GM23338 (cell line): ENCODE measurements at regions not wholly inside any gene's neighbourhood (a gene's known extent, or its start where the extent isn't known, plus 50 kb on each side); places are given as distances from the start of the nearest gene placed in this dataset.

Source experiments
- ATAC-seq: fragments of 200-7000 bp; cut with Tn5 transposase; 3 replicates; pipeline ENCODE4 v1.9.1; 2020
- DNase-seq: peaks from one replicate; pipeline ENCODE4 v3.0.0-alpha.2; 2015; ENCODE audit warnings: low spot score
- H2AFZ ChIP-seq: fragments of 200-600 bp; sonication (generic); 2 replicates; pipeline ENCODE4 v1.8.0; 2016; ENCODE audit warnings: antibody characterized with exemption, mild to moderate bottlenecking, moderate library complexity
- H3F3A ChIP-seq: fragments of 200-600 bp; sonication (generic); replicated peaks from 2 replicates; pipeline ENCODE4 v1.8.0; 2017; ENCODE audit warnings: antibody characterized with exemption, mixed run types, low read depth
- H3K27ac ChIP-seq: fragments of 200-600 bp; sonication (generic); 2 replicates; pipeline ENCODE4 v1.6.1; 2016; ENCODE audit warnings: low read depth
- H3K27me3 ChIP-seq: fragments of 200-600 bp; sonication (generic); 2 replicates; pipeline ENCODE4 v1.8.0; 2016; ENCODE audit warnings: mild to moderate bottlenecking, mixed run types, moderate library complexity; ENCODE audit not compliant: insufficient read depth
- H3K36me3 ChIP-seq: fragments of 200-600 bp; sonication (generic); 2 replicates; pipeline ENCODE4 v1.8.0; 2016; ENCODE audit warnings: mild to moderate bottlenecking; ENCODE audit not compliant: insufficient read depth
- H3K4me1 ChIP-seq: fragments of 200-600 bp; sonication (generic); 2 replicates; pipeline ENCODE4 v1.8.0; 2016; ENCODE audit warnings: mild to moderate bottlenecking, moderate library complexity; ENCODE audit not compliant: insufficient read depth
- H3K4me2 ChIP-seq: fragments of 200-600 bp; sonication (generic); 2 replicates; pipeline ENCODE4 v1.7.1; 2017; ENCODE audit warnings: mixed run types
- H3K4me3 ChIP-seq: fragments of 200-600 bp; sonication (generic); 2 replicates; pipeline ENCODE4 v1.6.1; 2016; ENCODE audit warnings: mixed run types
- H3K79me2 ChIP-seq: fragments of 200-600 bp; sonication (generic); replicated peaks from 2 replicates; pipeline ENCODE4 v1.8.0; 2017; ENCODE audit warnings: mild to moderate bottlenecking; ENCODE audit not compliant: insufficient read depth
- H3K9me2 ChIP-seq: fragments of 200-600 bp; sonication (generic); 2 replicates; pipeline ENCODE4 v1.8.0; 2017; ENCODE audit not compliant: insufficient read depth
- H4K20me1 ChIP-seq: fragments of 200-600 bp; sonication (generic); replicated peaks from 2 replicates; pipeline ENCODE4 v1.8.0; 2017; ENCODE audit warnings: mild to moderate bottlenecking; ENCODE audit not compliant: insufficient read depth
- H3K27ac Mint-ChIP-seq: 2 replicates; pipeline ENCODE4 v1.8.0; 2020; ENCODE audit warnings: inconsistent platforms, mild to moderate bottlenecking, moderate library complexity, mixed read lengths
- H3K27me3 Mint-ChIP-seq: 3 replicates; pipeline ENCODE4 v1.8.0; 2022; ENCODE audit warnings: low read depth, mild to moderate bottlenecking, moderate library complexity, mixed read lengths, inconsistent platforms; ENCODE audit not compliant: insufficient read depth, poor library complexity
- H3K36me3 Mint-ChIP-seq: 3 replicates; pipeline ENCODE4 v1.8.0; 2021; ENCODE audit warnings: low read depth, mild to moderate bottlenecking, inconsistent platforms, moderate library complexity, mixed read lengths
- H3K4me1 Mint-ChIP-seq: 3 replicates; pipeline ENCODE4 v1.8.0; 2020; ENCODE audit warnings: mild to moderate bottlenecking, inconsistent platforms, mixed read lengths
- H3K4me3 Mint-ChIP-seq: 3 replicates; pipeline ENCODE4 v1.8.0; 2021; ENCODE audit warnings: moderate library complexity, mild to moderate bottlenecking, inconsistent platforms, mixed read lengths
- H3K9me3 Mint-ChIP-seq: 3 replicates; pipeline ENCODE4 v1.8.0; 2020; ENCODE audit warnings: moderate library complexity, mild to moderate bottlenecking, inconsistent platforms, mixed read lengths
- CREB1 ChIP-seq: fragments of 250-450 bp; sonication (Bioruptor Pico); IDR thresholded peaks from 2 replicates; pipeline ENCODE4 v1.5.0; 2020; ENCODE audit warnings: low read depth, mild to moderate bottlenecking, moderate library complexity
- EZH2 ChIP-seq: fragments of 200-600 bp; sonication (generic); IDR thresholded peaks from one replicate; pipeline ENCODE4 v1.8.0; 2017; ENCODE audit warnings: antibody characterized with exemption, mild to moderate bottlenecking, low read depth; ENCODE audit not compliant: unreplicated experiment
- EZH2phosphoT487 ChIP-seq: fragments of 200-600 bp; sonication (generic); IDR thresholded peaks from one replicate; pipeline ENCODE4 v1.8.1; 2018; ENCODE audit warnings: antibody characterized with exemption; ENCODE audit not compliant: unreplicated experiment
- NANOG ChIP-seq: IDR thresholded peaks from 2 replicates; pipeline ENCODE4 v1.6.1; 2016; ENCODE audit warnings: antibody characterized with exemption, borderline replicate concordance
- POLR2AphosphoS5 ChIP-seq: IDR thresholded peaks from 2 replicates; pipeline ENCODE4 v1.6.1; 2016; ENCODE audit warnings: antibody characterized with exemption, low read depth
- STAT1 ChIP-seq: IDR thresholded peaks from one replicate; pipeline ENCODE4 v1.6.1; 2016; ENCODE audit warnings: antibody characterized with exemption; ENCODE audit not compliant: unreplicated experiment
- ZNF114 ChIP-seq: fragments of 250-450 bp; sonication (Bioruptor Pico); IDR thresholded peaks from 2 replicates; pipeline ENCODE4 v1.5.0; 2020; ENCODE audit warnings: mild to moderate bottlenecking, moderate library complexity
- ZNF331 ChIP-seq: fragments of 250-450 bp; sonication (Bioruptor Pico); IDR thresholded peaks from 2 replicates; pipeline ENCODE4 v1.5.0; 2020; ENCODE audit warnings: low read depth, mild to moderate bottlenecking, moderate library complexity
- TF ChIP-seq, protein P1 (sequence below): IDR thresholded peaks from 2 replicates; pipeline ENCODE4 v1.6.1; 2016; ENCODE audit warnings: antibody characterized with exemption
- TF ChIP-seq, protein P2 (sequence below): fragments of 250-450 bp; sonication (Bioruptor Pico); IDR thresholded peaks from 2 replicates; pipeline ENCODE4 v1.5.0; 2020; ENCODE audit warnings: mild to moderate bottlenecking, moderate library complexity
- TF ChIP-seq, protein P3 (sequence below), 2 experiments: fragments of 200-600 bp in 1 of 2; sonication (generic) in 1 of 2; conservative IDR thresholded peaks; 2 replicates each; pipeline versions ENCODE4 v1.5.1 to v1.6.1; 2016 to 2017; ENCODE audit warnings: antibody characterized with exemption in 2 of 2, low read depth in 2 of 2, mild to moderate bottlenecking in 2 of 2, moderate library complexity in 1 of 2

DNA sequence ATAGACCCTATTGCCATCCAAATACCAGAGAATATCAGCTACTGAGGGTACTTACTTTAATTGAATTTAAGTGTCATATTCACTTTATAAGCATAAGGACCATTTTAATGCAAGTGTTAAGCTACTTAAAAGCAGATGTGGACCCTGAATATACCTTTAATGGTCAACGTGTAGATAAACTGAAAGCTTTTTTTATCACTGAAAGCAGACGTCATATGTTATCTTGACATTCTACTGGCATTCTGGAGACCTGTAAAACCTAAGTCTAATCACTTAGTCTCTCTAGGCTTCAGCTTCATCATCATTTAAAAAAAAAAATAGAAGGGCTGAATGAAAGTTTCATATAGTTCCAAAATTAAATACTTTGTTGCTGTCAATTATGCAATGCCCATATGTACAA, 116.5 kb downstream of the ELAPOR2 start:
- no peak for TF ChIP-seq NANOG
- TF ChIP-seq CREB1 (CRISPR knock-in tag), result no peak
- no peak for TF ChIP-seq EZH2phosphoT487
- TF ChIP-seq, protein P1, sequence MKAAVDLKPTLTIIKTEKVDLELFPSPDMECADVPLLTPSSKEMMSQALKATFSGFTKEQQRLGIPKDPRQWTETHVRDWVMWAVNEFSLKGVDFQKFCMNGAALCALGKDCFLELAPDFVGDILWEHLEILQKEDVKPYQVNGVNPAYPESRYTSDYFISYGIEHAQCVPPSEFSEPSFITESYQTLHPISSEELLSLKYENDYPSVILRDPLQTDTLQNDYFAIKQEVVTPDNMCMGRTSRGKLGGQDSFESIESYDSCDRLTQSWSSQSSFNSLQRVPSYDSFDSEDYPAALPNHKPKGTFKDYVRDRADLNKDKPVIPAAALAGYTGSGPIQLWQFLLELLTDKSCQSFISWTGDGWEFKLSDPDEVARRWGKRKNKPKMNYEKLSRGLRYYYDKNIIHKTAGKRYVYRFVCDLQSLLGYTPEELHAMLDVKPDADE, result no peak
- TF ChIP-seq ZNF114 (CRISPR knock-in tag), result no peak
- TF ChIP-seq POLR2AphosphoS5, result no peak
- no peak for TF ChIP-seq EZH2
- no peak for TF ChIP-seq STAT1
- Mint-ChIP-seq H3K4me3 (no peak overlapping the region), H3K36me3 (peaks cover 2% of the 10 kb centered on the region; the same call in 1 of the 3 replicates), H3K4me1 (peaks cover 16% of the 10 kb centered on the region), H3K27ac (no peak overlapping the region), H3K27me3 (peaks cover 2% of the 10 kb centered on the region), H3K9me3 (no peaks in the 10 kb centered on the region)
- Histone ChIP-seq H3K27ac (no peak overlapping the region), H3K4me2 (no peak overlapping the region), H3K4me3 (no peak overlapping the region), H2AFZ (no peak overlapping the region), H3K79me2 (peaks cover 12% of the 10 kb centered on the region), H3K27me3 (no peaks in the 10 kb centered on the region), H3K4me1 (peaks cover 13% of the 10 kb centered on the region), H4K20me1 (no peaks in the 10 kb centered on the region), H3F3A (no peaks in the 10 kb centered on the region), H3K9me2 (no peaks in the 10 kb centered on the region), H3K36me3 (no peaks in the 10 kb centered on the region)
- ATAC-seq, result no peak
- no peak for DNase-seq

DNA sequence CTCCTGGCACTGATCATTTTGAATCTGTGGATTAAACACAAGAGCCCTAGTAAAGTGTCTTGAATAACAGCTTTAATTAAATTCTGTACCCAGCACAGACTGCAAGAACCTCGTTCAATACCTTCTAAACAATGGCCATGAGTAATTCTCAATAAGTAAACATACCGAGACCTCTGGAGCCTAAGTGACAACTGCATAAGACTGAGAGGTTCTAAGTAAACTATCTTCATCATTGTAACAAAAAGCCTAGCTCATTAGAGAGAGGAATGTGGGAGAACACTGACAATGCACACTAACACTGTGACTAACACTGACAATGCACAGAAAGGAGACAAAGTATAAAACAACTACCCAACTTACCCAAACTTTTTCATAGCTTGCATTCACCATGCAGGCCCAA, 117.4 kb downstream of the ELAPOR2 start:
- no peak overlapping the region for H3K4me3 ChIP-seq
- Mint-ChIP-seq H3K4me3 (no peak overlapping the region), H3K36me3 (peaks cover 3% of the 10 kb centered on the region; the same call in 1 of the 3 replicates), H3K27me3 (peaks cover 2% of the 10 kb centered on the region), H3K4me1 (peaks cover 8% of the 10 kb centered on the region), H3K9me3 (no peaks in the 10 kb centered on the region), H3K27ac (no peak overlapping the region)
- DNase-seq (no peak), ATAC-seq (no peak)
- no peaks in the 10 kb centered on the region for H3K9me2 ChIP-seq
- no peak overlapping the region for H3K27ac ChIP-seq
- H3F3A ChIP-seq, result no peaks in the 10 kb centered on the region
- H3K4me2 ChIP-seq, result no peak overlapping the region
- peaks cover 5% of the 10 kb centered on the region; the same call in 1 of the 2 replicates for H3K36me3 ChIP-seq
- H3K27me3 ChIP-seq, result no peaks in the 10 kb centered on the region
- peaks cover 12% of the 10 kb centered on the region for H3K79me2 ChIP-seq
- no peaks in the 10 kb centered on the region for H4K20me1 ChIP-seq
- peaks cover 5% of the 10 kb centered on the region for H3K4me1 ChIP-seq
- H2AFZ ChIP-seq, result no peak overlapping the region
- TF ChIP-seq ZNF114 (CRISPR knock-in tag) (no peak), STAT1 (no peak), EZH2 (no peak), NANOG (no peak), EZH2phosphoT487 (no peak), CREB1 (CRISPR knock-in tag) (no peak), POLR2AphosphoS5 (no peak), ZNF331 (CRISPR knock-in tag) (no peak)
- TF ChIP-seq, protein P2, sequence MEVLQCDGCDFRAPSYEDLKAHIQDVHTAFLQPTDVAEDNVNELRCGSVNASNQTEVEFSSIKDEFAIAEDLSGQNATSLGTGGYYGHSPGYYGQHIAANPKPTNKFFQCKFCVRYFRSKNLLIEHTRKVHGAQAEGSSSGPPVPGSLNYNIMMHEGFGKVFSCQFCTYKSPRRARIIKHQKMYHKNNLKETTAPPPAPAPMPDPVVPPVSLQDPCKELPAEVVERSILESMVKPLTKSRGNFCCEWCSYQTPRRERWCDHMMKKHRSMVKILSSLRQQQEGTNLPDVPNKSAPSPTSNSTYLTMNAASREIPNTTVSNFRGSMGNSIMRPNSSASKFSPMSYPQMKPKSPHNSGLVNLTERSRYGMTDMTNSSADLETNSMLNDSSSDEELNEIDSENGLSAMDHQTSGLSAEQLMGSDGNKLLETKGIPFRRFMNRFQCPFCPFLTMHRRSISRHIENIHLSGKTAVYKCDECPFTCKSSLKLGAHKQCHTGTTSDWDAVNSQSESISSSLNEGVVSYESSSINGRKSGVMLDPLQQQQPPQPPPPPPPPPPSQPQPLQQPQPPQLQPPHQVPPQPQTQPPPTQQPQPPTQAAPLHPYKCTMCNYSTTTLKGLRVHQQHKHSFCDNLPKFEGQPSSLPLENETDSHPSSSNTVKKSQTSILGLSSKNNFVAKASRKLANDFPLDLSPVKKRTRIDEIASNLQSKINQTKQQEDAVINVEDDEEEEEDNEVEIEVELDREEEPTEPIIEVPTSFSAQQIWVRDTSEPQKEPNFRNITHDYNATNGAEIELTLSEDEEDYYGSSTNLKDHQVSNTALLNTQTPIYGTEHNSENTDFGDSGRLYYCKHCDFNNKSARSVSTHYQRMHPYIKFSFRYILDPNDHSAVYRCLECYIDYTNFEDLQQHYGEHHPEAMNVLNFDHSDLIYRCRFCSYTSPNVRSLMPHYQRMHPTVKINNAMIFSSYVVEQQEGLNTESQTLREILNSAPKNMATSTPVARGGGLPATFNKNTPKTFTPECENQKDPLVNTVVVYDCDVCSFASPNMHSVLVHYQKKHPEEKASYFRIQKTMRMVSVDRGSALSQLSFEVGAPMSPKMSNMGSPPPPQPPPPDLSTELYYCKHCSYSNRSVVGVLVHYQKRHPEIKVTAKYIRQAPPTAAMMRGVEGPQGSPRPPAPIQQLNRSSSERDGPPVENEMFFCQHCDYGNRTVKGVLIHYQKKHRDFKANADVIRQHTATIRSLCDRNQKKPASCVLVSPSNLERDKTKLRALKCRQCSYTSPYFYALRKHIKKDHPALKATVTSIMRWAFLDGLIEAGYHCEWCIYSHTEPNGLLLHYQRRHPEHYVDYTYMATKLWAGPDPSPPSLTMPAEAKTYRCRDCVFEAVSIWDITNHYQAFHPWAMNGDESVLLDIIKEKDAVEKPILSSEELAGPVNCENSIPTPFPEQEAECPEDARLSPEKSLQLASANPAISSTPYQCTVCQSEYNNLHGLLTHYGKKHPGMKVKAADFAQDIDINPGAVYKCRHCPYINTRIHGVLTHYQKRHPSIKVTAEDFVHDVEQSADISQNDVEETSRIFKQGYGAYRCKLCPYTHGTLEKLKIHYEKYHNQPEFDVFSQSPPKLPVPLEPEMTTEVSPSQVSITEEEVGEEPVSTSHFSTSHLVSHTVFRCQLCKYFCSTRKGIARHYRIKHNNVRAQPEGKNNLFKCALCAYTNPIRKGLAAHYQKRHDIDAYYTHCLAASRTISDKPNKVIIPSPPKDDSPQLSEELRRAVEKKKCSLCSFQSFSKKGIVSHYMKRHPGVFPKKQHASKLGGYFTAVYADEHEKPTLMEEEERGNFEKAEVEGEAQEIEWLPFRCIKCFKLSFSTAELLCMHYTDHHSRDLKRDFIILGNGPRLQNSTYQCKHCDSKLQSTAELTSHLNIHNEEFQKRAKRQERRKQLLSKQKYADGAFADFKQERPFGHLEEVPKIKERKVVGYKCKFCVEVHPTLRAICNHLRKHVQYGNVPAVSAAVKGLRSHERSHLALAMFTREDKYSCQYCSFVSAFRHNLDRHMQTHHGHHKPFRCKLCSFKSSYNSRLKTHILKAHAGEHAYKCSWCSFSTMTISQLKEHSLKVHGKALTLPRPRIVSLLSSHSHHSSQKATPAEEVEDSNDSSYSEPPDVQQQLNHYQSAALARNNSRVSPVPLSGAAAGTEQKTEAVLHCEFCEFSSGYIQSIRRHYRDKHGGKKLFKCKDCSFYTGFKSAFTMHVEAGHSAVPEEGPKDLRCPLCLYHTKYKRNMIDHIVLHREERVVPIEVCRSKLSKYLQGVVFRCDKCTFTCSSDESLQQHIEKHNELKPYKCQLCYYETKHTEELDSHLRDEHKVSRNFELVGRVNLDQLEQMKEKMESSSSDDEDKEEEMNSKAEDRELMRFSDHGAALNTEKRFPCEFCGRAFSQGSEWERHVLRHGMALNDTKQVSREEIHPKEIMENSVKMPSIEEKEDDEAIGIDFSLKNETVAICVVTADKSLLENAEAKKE (CRISPR knock-in tag), result no peak
- TF ChIP-seq, protein P3, sequence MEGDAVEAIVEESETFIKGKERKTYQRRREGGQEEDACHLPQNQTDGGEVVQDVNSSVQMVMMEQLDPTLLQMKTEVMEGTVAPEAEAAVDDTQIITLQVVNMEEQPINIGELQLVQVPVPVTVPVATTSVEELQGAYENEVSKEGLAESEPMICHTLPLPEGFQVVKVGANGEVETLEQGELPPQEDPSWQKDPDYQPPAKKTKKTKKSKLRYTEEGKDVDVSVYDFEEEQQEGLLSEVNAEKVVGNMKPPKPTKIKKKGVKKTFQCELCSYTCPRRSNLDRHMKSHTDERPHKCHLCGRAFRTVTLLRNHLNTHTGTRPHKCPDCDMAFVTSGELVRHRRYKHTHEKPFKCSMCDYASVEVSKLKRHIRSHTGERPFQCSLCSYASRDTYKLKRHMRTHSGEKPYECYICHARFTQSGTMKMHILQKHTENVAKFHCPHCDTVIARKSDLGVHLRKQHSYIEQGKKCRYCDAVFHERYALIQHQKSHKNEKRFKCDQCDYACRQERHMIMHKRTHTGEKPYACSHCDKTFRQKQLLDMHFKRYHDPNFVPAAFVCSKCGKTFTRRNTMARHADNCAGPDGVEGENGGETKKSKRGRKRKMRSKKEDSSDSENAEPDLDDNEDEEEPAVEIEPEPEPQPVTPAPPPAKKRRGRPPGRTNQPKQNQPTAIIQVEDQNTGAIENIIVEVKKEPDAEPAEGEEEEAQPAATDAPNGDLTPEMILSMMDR (conservative IDR thresholded peaks at IDR 0.05; ENCODE audit: low read depth in 2 of 2), result no peak
- TF ChIP-seq, protein P1, result no peak
